ENCODE measurements at regions not wholly inside any gene's neighbourhood (a gene's known extent, or its start where the extent isn't known, plus 50 kb on each side); places are given as distances from the start of the nearest gene placed in this dataset.
A peak's percentile ranks its signal among the peaks of the same experiment; 100 is the strongest.

DNA sequence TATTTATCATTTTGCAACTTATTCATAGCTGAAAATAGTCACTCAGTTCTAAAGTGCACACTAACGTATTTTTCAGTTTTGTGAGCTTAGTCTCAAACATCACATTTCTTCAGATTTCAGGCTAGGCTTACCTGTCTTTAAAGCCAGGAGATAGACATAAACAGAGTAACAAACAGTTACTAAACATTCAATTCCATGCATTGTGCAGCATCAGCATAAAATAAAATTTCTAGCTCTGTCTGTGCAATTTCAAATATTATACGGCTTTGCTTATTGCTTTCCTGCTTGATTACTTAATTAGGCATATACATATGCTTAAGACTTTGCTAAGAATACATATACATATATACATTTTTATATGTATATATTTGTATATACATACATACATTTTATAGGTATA, 637.0 kb downstream of the NR4A2 start:
- H3K36me3 ChIP-seq: no peaks in the 10 kb centered on the region
- H3K4me3 ChIP-seq: no peak overlapping the region
- ATAC-seq (no peak), DNase-seq (no peak)
- TF ChIP-seq CTCF (IDR thresholded peaks at IDR 0.05) (no peak), POLR2A (IDR thresholded peaks at IDR 0.05) (no peak)
- no peaks in the 10 kb centered on the region for H3K9me3 ChIP-seq
- H3K27ac ChIP-seq: no peak overlapping the region
- no peaks in the 10 kb centered on the region for H3K27me3 ChIP-seq
- intact Hi-C loops (cut with DNase I): no loop called here
- 82 to 85% (median 83%) methylated on average over 2 of the region's 2 CpGs for WGBS, 4 donors
- H3K4me1 ChIP-seq: peaks cover 0 to 16% (median 0%) of the 10 kb centered on the region in 12 donors

- Histone ChIP-seq H3K4me3 (no peak overlapping the region), H3K4me1 (peaks cover 0 to 20% (median 0%) of the 10 kb centered on the region in 12 donors), H3K36me3 (no peaks in the 10 kb centered on the region), H3K9me3 (no peaks in the 10 kb centered on the region), H3K27ac (no peak overlapping the region), H3K27me3 (no peaks in the 10 kb centered on the region)
- intact Hi-C loops (cut with DNase I): no loop called here
- ATAC-seq (no peak), DNase-seq (no peak)
- TF ChIP-seq POLR2A (IDR thresholded peaks at IDR 0.05) (no peak), CTCF (IDR thresholded peaks at IDR 0.05) (no peak)
Measured at GRCh38 chr2:155692856-155693255, 639.7 kb downstream of the NR4A2 start.

- no peak for TF ChIP-seq CTCF (IDR thresholded peaks at IDR 0.05)
- no peak for TF ChIP-seq POLR2A (IDR thresholded peaks at IDR 0.05)
- Histone ChIP-seq H3K4me1 (peaks cover 0 to 20% (median 0%) of the 10 kb centered on the region in 12 donors), H3K36me3 (no peaks in the 10 kb centered on the region), H3K27ac (peak overlapping the region in 1 of 12 donors; percentile 62), H3K9me3 (peaks cover 0 to 6% (median 0%) of the 10 kb centered on the region in 12 donors), H3K27me3 (no peaks in the 10 kb centered on the region), H3K4me3 (no peak overlapping the region)
- DNase-seq (no peak), ATAC-seq (no peak)
- intact Hi-C loops (cut with DNase I): no loop called here
Measured at GRCh38 chr2:155692106-155692505, 640.4 kb downstream of the NR4A2 start.

- DNase-seq (no peak), ATAC-seq (no peak)
- no peaks in the 10 kb centered on the region for H3K36me3 ChIP-seq
- TF ChIP-seq CTCF (IDR thresholded peaks at IDR 0.05) (no peak), POLR2A (IDR thresholded peaks at IDR 0.05) (no peak)
- no peak overlapping the region for H3K4me3 ChIP-seq
- H3K27ac ChIP-seq: peak overlapping the region in 1 of 12 donors; percentile 62
- intact Hi-C loops (cut with DNase I): no loop called here
- H3K4me1 ChIP-seq: peaks cover 0 to 20% (median 0%) of the 10 kb centered on the region in 12 donors
- WGBS, 4 donors: 71 to 78% (median 77%) methylated on average over 2 of the region's 2 CpGs
- H3K9me3 ChIP-seq: peaks cover 0 to 9% (median 0%) of the 10 kb centered on the region in 12 donors
- H3K27me3 ChIP-seq: no peaks in the 10 kb centered on the region
Measured at GRCh38 chr2:155690785-155691184, 641.7 kb downstream of the NR4A2 start.

All from heart left ventricle (tissue), 16 donors.